ENCODE measurements at regions not wholly inside any gene's neighbourhood (a gene's known extent, or its start where the extent isn't known, plus 50 kb on each side); places are given as distances from the start of the nearest gene placed in this dataset.
"Not testable (repeated sequence)": the region's sequence is repeated elsewhere in the genome, so short reads cannot be mapped to it uniquely, and the experiment has no call there.

DNA sequence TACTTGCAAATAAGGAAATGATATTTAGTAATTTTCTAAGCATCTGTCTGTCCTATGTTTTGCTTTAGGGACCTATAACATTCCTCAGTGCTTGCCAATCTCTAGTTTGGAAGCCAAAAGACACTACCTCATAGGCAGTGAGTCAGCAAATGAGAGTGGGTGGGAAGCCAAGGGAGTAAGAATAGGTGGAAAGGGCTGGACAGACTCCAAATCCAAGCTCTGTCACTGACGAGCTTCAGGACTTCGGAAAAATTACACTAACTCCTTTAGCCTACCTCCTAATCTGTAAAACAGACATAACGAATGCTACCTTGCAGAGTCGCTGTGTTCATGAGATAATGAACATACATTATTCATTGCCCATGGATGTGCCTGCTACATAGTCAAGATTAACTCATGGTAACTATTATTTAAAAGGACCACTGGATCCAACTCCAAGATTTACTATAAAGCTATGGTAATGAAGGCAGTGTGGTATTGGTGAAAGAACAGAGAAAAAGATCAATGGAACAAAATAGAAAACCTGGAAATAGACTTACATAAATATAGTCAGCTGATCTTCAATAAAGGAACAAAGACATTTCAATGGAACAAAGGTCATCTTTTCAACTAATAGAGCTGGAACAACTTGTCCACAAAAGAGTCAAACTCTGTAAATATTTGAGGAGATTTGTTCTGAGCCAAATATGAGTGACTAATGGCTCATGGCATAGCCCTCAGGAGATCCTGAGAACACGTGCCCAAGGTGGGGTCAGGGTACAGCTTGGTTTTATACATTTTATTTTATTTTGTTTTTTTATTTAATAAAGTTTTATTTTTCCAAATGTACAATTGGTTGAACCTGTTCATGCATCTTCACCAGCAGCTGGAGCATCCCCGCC, 64.1 kb downstream of the FAM50B start:
- Mint-ChIP-seq H3K4me1 (ENCODE audit: low read depth) (peaks cover 29% of the 10 kb centered on the region), H3K36me3 (ENCODE audit: low read depth) (no peaks in the 10 kb centered on the region), H3K4me3 (no peak overlapping the region), H3K27ac (no peak overlapping the region), H3K9me3 (no peaks in the 10 kb centered on the region), H3K27me3 (ENCODE audit: low read depth) (peaks cover 36% of the 10 kb centered on the region)
- intact Hi-C loops (cut with micrococcal nuclease): no loop called here
- CTCF ChIA-PET: interaction anchor here (0.8 to 1.5 kb wide), 3 partner anchors 10 to 64 kb away, joined by 3 to 9 read pairs (median 5); no protein-coding TSS in a partner anchor
- DNase-seq: no peak

- intact Hi-C loops (cut with micrococcal nuclease): loop anchor here (2.0 kb wide), 1 partner anchor 65 kb away; no protein-coding TSS in a partner anchor
- Mint-ChIP-seq H3K36me3 (ENCODE audit: low read depth) (no peaks in the 10 kb centered on the region), H3K27me3 (ENCODE audit: low read depth) (peaks cover 36% of the 10 kb centered on the region), H3K27ac (no peak overlapping the region), H3K9me3 (no peaks in the 10 kb centered on the region), H3K4me1 (ENCODE audit: low read depth) (peaks cover 29% of the 10 kb centered on the region), H3K4me3 (no peak overlapping the region)
- CTCF ChIA-PET: interaction anchor here (0.8 to 1.5 kb wide), 3 partner anchors 9 to 64 kb away, joined by 3 to 9 read pairs (median 5); no protein-coding TSS in a partner anchor
- DNase-seq: no peak
Observed at GRCh38 chr6:3913958-3914337, 64.8 kb downstream of the FAM50B start.

DNA sequence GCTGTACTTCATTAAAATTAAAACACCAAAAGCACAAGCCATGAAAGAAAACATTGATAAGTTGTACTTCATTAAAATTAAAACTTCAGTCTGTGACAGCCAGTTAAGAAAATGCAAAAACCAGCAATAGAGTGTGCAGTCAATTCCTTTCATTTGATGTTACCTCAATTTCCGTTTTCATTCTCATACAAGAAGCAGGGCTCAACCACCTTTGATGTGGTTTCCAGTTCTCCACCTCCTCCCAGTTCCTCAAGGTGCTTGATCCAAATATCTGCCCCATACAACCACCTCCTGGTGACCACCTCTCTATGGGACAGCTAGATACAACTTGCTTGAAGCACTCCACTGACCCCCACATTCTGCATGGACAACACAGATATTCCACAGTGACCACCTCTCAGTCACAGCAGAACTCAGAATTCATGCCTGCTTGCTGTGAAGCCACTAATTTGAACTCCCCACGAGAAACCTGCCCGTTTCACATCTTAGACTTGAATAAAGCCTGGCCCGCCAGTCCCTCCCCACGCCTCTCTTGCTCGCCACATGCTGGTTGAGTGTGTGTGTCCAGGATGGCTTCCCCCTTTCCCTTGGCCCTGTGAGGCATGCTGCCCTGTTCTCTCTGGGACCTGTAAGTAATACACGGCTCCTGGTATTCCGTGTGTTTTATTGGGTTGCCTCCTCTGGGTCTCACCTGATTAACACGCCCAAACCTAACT, 66.1 kb downstream of the FAM50B start:
- intact Hi-C loops (cut with micrococcal nuclease): loop anchor here (2.0 to 5.0 kb wide), 2 partner anchors 48 to 64 kb away; no protein-coding TSS in a partner anchor
- Mint-ChIP-seq H3K4me1 (ENCODE audit: low read depth) (peaks cover 29% of the 10 kb centered on the region), H3K27ac (peak overlapping the region; percentile 19), H3K27me3 (ENCODE audit: low read depth) (peaks cover 31% of the 10 kb centered on the region), H3K9me3 (no peaks in the 10 kb centered on the region), H3K4me3 (no peak overlapping the region), H3K36me3 (ENCODE audit: low read depth) (no peaks in the 10 kb centered on the region)
- DNase-seq: peak; percentile 56
- CTCF ChIA-PET: interaction anchor here (0.6 to 0.9 kb wide), 2 partner anchors 17 to 576 kb away, joined by 3 read pairs; no protein-coding TSS in a partner anchor

- Mint-ChIP-seq H3K27ac (no peak overlapping the region), H3K27me3 (ENCODE audit: low read depth) (peaks cover 30% of the 10 kb centered on the region), H3K4me3 (no peak overlapping the region), H3K9me3 (no peaks in the 10 kb centered on the region), H3K36me3 (ENCODE audit: low read depth) (no peaks in the 10 kb centered on the region), H3K4me1 (ENCODE audit: low read depth) (peaks cover 29% of the 10 kb centered on the region)
- DNase-seq: no peak
- intact Hi-C loops (cut with micrococcal nuclease): loop anchor here (5.0 kb wide), 1 partner anchor 49 kb away; no protein-coding TSS in a partner anchor
- CTCF ChIA-PET: no interaction called here
Observed at GRCh38 chr6:3916211-3916610, 67.0 kb downstream of the FAM50B start.

DNA sequence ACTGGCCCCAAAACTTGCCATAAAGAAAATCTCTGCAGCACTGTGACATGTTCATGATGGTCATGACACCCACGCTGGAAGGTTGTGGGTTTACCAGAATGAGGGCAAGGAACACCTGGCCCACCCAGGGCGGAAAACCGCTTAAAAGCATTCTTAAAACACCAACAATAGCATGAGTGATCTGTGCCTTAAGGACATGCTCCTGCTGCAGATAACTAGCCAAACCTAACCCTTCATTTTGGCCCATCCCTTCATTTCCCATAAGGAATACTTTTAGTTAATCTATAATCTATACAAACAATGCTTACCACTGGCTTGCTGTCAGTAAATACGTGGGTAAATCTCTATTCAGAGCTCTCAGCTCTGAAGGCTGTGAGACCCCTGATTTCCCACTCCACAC, 67.6 kb downstream of the FAM50B start:
- not testable (repeated sequence) for H3K27ac Mint-ChIP-seq; H3K9me3 Mint-ChIP-seq; DNase-seq; H3K4me3 Mint-ChIP-seq; H3K36me3 Mint-ChIP-seq (ENCODE audit: low read depth)
- Mint-ChIP-seq H3K27me3 (ENCODE audit: low read depth) (peaks cover 24% of the 10 kb centered on the region), H3K4me1 (ENCODE audit: low read depth) (peaks cover 29% of the 10 kb centered on the region)
- intact Hi-C loops (cut with micrococcal nuclease): loop anchor here (5.0 kb wide), 1 partner anchor 49 kb away; no protein-coding TSS in a partner anchor
- CTCF ChIA-PET: interaction anchor here (0.7 kb wide), 1 partner anchor 505 kb away, joined by 3 read pairs; no protein-coding TSS in a partner anchor

GRCh38 chr6:3918469-3918868, 69.3 kb downstream of the FAM50B start:
- Mint-ChIP-seq H3K4me1 (ENCODE audit: low read depth) (peaks cover 26% of the 10 kb centered on the region), H3K27me3 (ENCODE audit: low read depth) (peaks cover 10% of the 10 kb centered on the region), H3K36me3 (ENCODE audit: low read depth) (no peaks in the 10 kb centered on the region), H3K27ac (no peak overlapping the region), H3K4me3 (no peak overlapping the region), H3K9me3 (no peaks in the 10 kb centered on the region)
- CTCF ChIA-PET: interaction anchor here (0.7 to 1.0 kb wide), 2 partner anchors 14 to 592 kb away, joined by 3 read pairs; no protein-coding TSS in a partner anchor
- intact Hi-C loops (cut with micrococcal nuclease): loop anchor here (5.0 kb wide), 1 partner anchor 51 kb away; no protein-coding TSS in a partner anchor
- no peak for DNase-seq

GRCh38 chr6:3919130-3919628, 70.0 kb downstream of the FAM50B start:
- intact Hi-C loops (cut with micrococcal nuclease): loop anchor here (5.0 kb wide), 1 partner anchor 52 kb away; no protein-coding TSS in a partner anchor
- CTCF ChIA-PET: interaction anchor here (0.7 to 1.0 kb wide), 2 partner anchors 14 to 593 kb away, joined by 3 read pairs; no protein-coding TSS in a partner anchor
- H3K27me3 Mint-ChIP-seq (ENCODE audit: low read depth): peaks cover 7% of the 10 kb centered on the region
- no peaks in the 10 kb centered on the region for H3K36me3 Mint-ChIP-seq (ENCODE audit: low read depth)
- no peak for DNase-seq
- H3K9me3 Mint-ChIP-seq: no peaks in the 10 kb centered on the region
- H3K4me1 Mint-ChIP-seq (ENCODE audit: low read depth): peaks cover 23% of the 10 kb centered on the region
- H3K27ac Mint-ChIP-seq: no peak overlapping the region
- no peak overlapping the region for H3K4me3 Mint-ChIP-seq

- Mint-ChIP-seq H3K27me3 (ENCODE audit: low read depth) (peaks cover 6% of the 10 kb centered on the region), H3K4me1 (ENCODE audit: low read depth) (peaks cover 17% of the 10 kb centered on the region), H3K9me3 (no peaks in the 10 kb centered on the region), H3K36me3 (ENCODE audit: low read depth) (no peaks in the 10 kb centered on the region), H3K27ac (no peak overlapping the region), H3K4me3 (no peak overlapping the region)
- intact Hi-C loops (cut with micrococcal nuclease): loop anchor here (5.0 kb wide), 1 partner anchor 53 kb away; no protein-coding TSS in a partner anchor
- CTCF ChIA-PET: no interaction called here
- no peak for DNase-seq
Observed at GRCh38 chr6:3919849-3920248, 70.7 kb downstream of the FAM50B start.

DNA sequence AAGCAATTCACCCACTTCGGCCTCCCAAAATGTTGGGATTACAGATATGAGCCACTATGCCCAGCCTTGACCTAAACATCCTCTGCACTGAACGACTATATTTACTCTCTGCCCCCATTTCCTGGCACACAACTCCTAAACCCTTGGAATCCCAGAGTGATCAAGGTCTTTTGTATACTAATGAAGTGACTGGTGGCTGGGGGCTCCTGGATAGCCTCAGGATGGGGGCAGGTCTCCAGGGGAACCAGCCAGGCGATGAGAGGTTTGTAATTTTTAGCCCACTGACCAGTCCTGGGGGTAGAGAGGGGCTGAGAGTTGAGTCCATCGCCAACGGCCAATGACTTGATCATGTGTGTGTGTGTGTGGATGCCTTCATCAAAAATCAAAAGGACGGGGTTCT, 71.1 kb downstream of the FAM50B start:
- H3K36me3 Mint-ChIP-seq (ENCODE audit: low read depth): no peaks in the 10 kb centered on the region
- peaks cover 6% of the 10 kb centered on the region for H3K27me3 Mint-ChIP-seq (ENCODE audit: low read depth)
- H3K9me3 Mint-ChIP-seq: no peaks in the 10 kb centered on the region
- intact Hi-C loops (cut with micrococcal nuclease): no loop called here
- DNase-seq: no peak
- CTCF ChIA-PET: no interaction called here
- no peak overlapping the region for H3K27ac Mint-ChIP-seq
- H3K4me1 Mint-ChIP-seq (ENCODE audit: low read depth): peaks cover 13% of the 10 kb centered on the region
- no peak overlapping the region for H3K4me3 Mint-ChIP-seq

- H3K27ac Mint-ChIP-seq: no peak overlapping the region
- H3K9me3 Mint-ChIP-seq: no peaks in the 10 kb centered on the region
- CTCF ChIA-PET: interaction anchor here (1.5 kb wide), 1 partner anchor 12 kb away, joined by 5 read pairs; no protein-coding TSS in a partner anchor
- peaks cover 3% of the 10 kb centered on the region for H3K27me3 Mint-ChIP-seq (ENCODE audit: low read depth)
- DNase-seq: no peak
- peaks cover 3% of the 10 kb centered on the region for H3K4me1 Mint-ChIP-seq (ENCODE audit: low read depth)
- intact Hi-C loops (cut with micrococcal nuclease): no loop called here
- no peak overlapping the region for H3K4me3 Mint-ChIP-seq
- H3K36me3 Mint-ChIP-seq (ENCODE audit: low read depth): no peaks in the 10 kb centered on the region
Observed at GRCh38 chr6:3921663-3922062, 72.5 kb downstream of the FAM50B start.

DNA sequence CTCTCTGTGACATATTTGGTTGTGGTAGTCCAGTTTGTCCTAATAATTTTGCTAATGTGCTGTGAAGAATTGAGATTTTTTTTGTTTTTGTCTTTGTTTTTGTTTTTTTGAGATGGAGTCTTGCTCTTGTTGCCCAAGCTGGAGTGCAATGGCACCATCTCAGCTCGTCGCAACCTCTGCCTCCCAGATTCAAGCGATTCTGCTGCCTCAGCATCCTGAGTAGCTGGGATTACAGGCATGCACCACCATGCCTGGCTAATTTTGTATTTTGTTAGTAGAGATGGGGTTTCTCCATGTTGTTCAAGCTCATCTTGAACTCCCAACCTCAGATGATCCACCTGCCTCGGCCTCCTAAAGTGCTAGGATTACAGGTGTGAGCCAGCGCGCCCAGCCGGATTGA, 73.4 kb downstream of the FAM50B start:
- intact Hi-C loops (cut with micrococcal nuclease); H3K27me3 Mint-ChIP-seq (ENCODE audit: low read depth); H3K27ac Mint-ChIP-seq; H3K4me1 Mint-ChIP-seq (ENCODE audit: low read depth); DNase-seq; H3K36me3 Mint-ChIP-seq (ENCODE audit: low read depth); H3K4me3 Mint-ChIP-seq; H3K9me3 Mint-ChIP-seq: not testable (repeated sequence)
- CTCF ChIA-PET: interaction anchor here (0.6 to 1.5 kb wide), 3 partner anchors 11 to 274 kb away, joined by 3 to 5 read pairs (median 5); no protein-coding TSS in a partner anchor

All from activated naive CD4-positive, alpha-beta T cell treated with anti-CD3 and anti-CD28 coated beads for 36 hours (primary cell).